ENCODE measurements at regions not wholly inside any gene's neighbourhood (a gene's known extent, or its start where the extent isn't known, plus 50 kb on each side); places are given as distances from the start of the nearest gene placed in this dataset.

DNA sequence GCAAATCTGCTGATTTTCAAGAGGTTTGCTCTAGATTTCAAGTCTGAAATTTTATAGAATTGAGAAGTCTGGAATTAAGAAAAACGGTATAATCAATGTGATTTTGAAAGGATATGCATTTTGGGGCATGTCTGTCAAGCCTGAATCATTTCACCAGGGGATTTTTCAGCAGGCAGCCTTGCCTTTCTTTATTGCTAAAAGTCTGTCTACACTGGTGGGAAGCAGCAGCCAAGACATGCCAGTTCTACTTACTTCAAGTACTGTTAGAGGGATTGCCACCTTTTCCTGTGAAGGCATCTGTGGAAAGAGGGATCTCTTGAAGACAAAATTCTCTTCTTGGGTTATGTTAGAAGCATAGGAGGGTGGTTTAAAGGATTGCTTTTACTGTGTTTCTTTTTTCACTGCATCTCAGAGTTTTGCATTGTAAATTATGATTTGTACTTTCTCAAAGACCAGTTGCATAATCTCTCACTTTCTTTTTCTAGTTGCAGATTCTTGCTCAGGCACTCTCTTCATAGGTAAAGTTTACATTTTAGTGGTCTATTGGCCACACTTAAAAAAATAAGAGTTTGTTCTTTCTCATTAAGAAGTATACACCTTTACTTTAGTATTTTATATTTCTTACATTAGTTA, 837.0 kb downstream of the GALC start:
- DNase-seq (ENCODE audit: low read depth, low spot score) (no peak), ATAC-seq (no peak), FAIRE-seq (no peak)
- Histone ChIP-seq H4K20me1 (ENCODE audit: control insufficient read depth, insufficient read depth) (no peaks in the 10 kb centered on the region), H3K4me2 (ENCODE audit: control insufficient read depth, insufficient read depth) (no peak overlapping the region), H3K36me3 (ENCODE audit: control insufficient read depth in 2 of 2, insufficient read depth in 2 of 2, low read length in 1 of 2) (no peaks in the 10 kb centered on the region), H3K9ac (ENCODE audit: control insufficient read depth, insufficient read depth, low read length) (no peak overlapping the region), H3K79me2 (ENCODE audit: control insufficient read depth, insufficient read depth, low read length) (no peaks in the 10 kb centered on the region), H3K27me3 (replicated peaks in 1 of 2; ENCODE audit: control insufficient read depth in 2 of 2, insufficient read depth in 2 of 2, low read length in 1 of 2) (no peaks in the 10 kb centered on the region), H3K4me1 (ENCODE audit: control insufficient read depth, insufficient read depth, low read length) (no peaks in the 10 kb centered on the region), H3K27ac (ENCODE audit: control insufficient read depth, insufficient read depth) (no peak overlapping the region), H2AFZ (ENCODE audit: control insufficient read depth, low read depth, low read length) (no peak overlapping the region), H3K9me3 (replicated peaks; ENCODE audit: control insufficient read depth, insufficient read depth, low read length) (no peaks in the 10 kb centered on the region), H3K4me3 (no peak overlapping the region)
- SMC1A ChIA-PET (ENCODE audit: uncharacterized antibody, unreplicated experiment), result no interaction called here
- intact Hi-C loops (cut with micrococcal nuclease; ENCODE audit: unreplicated experiment) (no loop called here), in situ Hi-C loops (cut with MboI) (no loop called here)
- RAD21 ChIA-PET (ENCODE audit: unreplicated experiment), result no interaction called here
- no TSS peak for BruUV-seq (replicated peaks)
- 0% methylated on average over 1 of the region's 1 CpG for WGBS (ENCODE audit: insufficient coverage, insufficient replicate concordance, low lambda C conversion rate, missing lambda C conversion rate)
- TF ChIP-seq TBL1XR1 (IDR thresholded peaks at IDR 0.05; ENCODE audit: low read depth, low read length) (no peak), EP300 (IDR thresholded peaks at IDR 0.05; ENCODE audit: borderline replicate concordance in 1 of 2, control insufficient read depth in 1 of 2, low read depth in 2 of 2, low read length in 2 of 2) (no peak), IKZF2 (IDR thresholded peaks at IDR 0.05) (no peak), SIX5 (IDR thresholded peaks at IDR 0.05; ENCODE audit: low read depth, low read length, severe bottlenecking) (no peak), POLR2AphosphoS2 (IDR thresholded peaks at IDR 0.05; ENCODE audit: low read depth, low read length) (no peak), NFYB (IDR thresholded peaks at IDR 0.05; ENCODE audit: insufficient read depth, low read depth, low read length) (no peak)
- TF ChIP-seq, protein P1, sequence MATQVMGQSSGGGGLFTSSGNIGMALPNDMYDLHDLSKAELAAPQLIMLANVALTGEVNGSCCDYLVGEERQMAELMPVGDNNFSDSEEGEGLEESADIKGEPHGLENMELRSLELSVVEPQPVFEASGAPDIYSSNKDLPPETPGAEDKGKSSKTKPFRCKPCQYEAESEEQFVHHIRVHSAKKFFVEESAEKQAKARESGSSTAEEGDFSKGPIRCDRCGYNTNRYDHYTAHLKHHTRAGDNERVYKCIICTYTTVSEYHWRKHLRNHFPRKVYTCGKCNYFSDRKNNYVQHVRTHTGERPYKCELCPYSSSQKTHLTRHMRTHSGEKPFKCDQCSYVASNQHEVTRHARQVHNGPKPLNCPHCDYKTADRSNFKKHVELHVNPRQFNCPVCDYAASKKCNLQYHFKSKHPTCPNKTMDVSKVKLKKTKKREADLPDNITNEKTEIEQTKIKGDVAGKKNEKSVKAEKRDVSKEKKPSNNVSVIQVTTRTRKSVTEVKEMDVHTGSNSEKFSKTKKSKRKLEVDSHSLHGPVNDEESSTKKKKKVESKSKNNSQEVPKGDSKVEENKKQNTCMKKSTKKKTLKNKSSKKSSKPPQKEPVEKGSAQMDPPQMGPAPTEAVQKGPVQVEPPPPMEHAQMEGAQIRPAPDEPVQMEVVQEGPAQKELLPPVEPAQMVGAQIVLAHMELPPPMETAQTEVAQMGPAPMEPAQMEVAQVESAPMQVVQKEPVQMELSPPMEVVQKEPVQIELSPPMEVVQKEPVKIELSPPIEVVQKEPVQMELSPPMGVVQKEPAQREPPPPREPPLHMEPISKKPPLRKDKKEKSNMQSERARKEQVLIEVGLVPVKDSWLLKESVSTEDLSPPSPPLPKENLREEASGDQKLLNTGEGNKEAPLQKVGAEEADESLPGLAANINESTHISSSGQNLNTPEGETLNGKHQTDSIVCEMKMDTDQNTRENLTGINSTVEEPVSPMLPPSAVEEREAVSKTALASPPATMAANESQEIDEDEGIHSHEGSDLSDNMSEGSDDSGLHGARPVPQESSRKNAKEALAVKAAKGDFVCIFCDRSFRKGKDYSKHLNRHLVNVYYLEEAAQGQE (IDR thresholded peaks at IDR 0.05; ENCODE audit: low read depth, low read length), result no peak
- TF ChIP-seq, protein P2, sequence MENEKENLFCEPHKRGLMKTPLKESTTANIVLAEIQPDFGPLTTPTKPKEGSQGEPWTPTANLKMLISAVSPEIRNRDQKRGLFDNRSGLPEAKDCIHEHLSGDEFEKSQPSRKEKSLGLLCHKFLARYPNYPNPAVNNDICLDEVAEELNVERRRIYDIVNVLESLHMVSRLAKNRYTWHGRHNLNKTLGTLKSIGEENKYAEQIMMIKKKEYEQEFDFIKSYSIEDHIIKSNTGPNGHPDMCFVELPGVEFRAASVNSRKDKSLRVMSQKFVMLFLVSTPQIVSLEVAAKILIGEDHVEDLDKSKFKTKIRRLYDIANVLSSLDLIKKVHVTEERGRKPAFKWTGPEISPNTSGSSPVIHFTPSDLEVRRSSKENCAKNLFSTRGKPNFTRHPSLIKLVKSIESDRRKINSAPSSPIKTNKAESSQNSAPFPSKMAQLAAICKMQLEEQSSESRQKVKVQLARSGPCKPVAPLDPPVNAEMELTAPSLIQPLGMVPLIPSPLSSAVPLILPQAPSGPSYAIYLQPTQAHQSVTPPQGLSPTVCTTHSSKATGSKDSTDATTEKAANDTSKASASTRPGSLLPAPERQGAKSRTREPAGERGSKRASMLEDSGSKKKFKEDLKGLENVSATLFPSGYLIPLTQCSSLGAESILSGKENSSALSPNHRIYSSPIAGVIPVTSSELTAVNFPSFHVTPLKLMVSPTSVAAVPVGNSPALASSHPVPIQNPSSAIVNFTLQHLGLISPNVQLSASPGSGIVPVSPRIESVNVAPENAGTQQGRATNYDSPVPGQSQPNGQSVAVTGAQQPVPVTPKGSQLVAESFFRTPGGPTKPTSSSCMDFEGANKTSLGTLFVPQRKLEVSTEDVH (IDR thresholded peaks at IDR 0.05; ENCODE audit: low read depth, partially characterized antibody), result no peak
- TF ChIP-seq, protein P3, sequence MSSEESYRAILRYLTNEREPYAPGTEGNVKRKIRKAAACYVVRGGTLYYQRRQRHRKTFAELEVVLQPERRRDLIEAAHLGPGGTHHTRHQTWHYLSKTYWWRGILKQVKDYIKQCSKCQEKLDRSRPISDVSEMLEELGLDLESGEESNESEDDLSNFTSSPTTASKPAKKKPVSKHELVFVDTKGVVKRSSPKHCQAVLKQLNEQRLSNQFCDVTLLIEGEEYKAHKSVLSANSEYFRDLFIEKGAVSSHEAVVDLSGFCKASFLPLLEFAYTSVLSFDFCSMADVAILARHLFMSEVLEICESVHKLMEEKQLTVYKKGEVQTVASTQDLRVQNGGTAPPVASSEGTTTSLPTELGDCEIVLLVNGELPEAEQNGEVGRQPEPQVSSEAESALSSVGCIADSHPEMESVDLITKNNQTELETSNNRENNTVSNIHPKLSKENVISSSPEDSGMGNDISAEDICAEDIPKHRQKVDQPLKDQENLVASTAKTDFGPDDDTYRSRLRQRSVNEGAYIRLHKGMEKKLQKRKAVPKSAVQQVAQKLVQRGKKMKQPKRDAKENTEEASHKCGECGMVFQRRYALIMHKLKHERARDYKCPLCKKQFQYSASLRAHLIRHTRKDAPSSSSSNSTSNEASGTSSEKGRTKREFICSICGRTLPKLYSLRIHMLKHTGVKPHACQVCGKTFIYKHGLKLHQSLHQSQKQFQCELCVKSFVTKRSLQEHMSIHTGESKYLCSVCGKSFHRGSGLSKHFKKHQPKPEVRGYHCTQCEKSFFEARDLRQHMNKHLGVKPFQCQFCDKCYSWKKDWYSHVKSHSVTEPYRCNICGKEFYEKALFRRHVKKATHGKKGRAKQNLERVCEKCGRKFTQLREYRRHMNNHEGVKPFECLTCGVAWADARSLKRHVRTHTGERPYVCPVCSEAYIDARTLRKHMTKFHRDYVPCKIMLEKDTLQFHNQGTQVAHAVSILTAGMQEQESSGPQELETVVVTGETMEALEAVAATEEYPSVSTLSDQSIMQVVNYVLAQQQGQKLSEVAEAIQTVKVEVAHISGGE (CRISPR knock-in tag; IDR thresholded peaks at IDR 0.05), result no peak
- POLR2A ChIA-PET, result no interaction called here
- CTCF ChIA-PET, result no interaction called here
